ENCODE measurements at regions not wholly inside any gene's neighbourhood (a gene's known extent, or its start where the extent isn't known, plus 50 kb on each side); places are given as distances from the start of the nearest gene placed in this dataset.

GRCh38 chr2:41993435-41993925, 54.3 kb upstream of the PKDCC start:
- no peak for DNase-seq
- peaks cover 31% of the 10 kb centered on the region for H3K27me3 Mint-ChIP-seq (ENCODE audit: low read depth)
- H3K4me3 Mint-ChIP-seq = no peak overlapping the region
- ATAC-seq (replicated peaks in 1 of 2) = no peak
- no peaks in the 10 kb centered on the region for H3K36me3 Mint-ChIP-seq (ENCODE audit: insufficient read depth in 2 of 2)
- H3K27ac Mint-ChIP-seq = no peak overlapping the region
- no peaks in the 10 kb centered on the region for H3K9me3 Mint-ChIP-seq
- no peaks in the 10 kb centered on the region for H3K4me1 Mint-ChIP-seq (ENCODE audit: low read depth)

- ATAC-seq (replicated peaks in 1 of 2) (peak in 1 of 2 donors; percentile 44), DNase-seq (no peak)
- Mint-ChIP-seq H3K9me3 (no peaks in the 10 kb centered on the region), H3K27ac (no peak overlapping the region), H3K4me1 (ENCODE audit: low read depth) (no peaks in the 10 kb centered on the region), H3K4me3 (no peak overlapping the region), H3K27me3 (ENCODE audit: low read depth) (peaks cover 28% of the 10 kb centered on the region), H3K36me3 (ENCODE audit: insufficient read depth in 2 of 2) (no peaks in the 10 kb centered on the region)
Measured at GRCh38 chr2:41994233-41994637, 53.6 kb upstream of the PKDCC start.

GRCh38 chr2:41994661-41995060, 53.2 kb upstream of the PKDCC start:
- H3K9me3 Mint-ChIP-seq = no peaks in the 10 kb centered on the region
- no peak for DNase-seq
- no peak overlapping the region for H3K27ac Mint-ChIP-seq
- H3K27me3 Mint-ChIP-seq (ENCODE audit: low read depth) = peaks cover 23% of the 10 kb centered on the region
- no peaks in the 10 kb centered on the region for H3K4me1 Mint-ChIP-seq (ENCODE audit: low read depth)
- no peak overlapping the region for H3K4me3 Mint-ChIP-seq
- no peaks in the 10 kb centered on the region for H3K36me3 Mint-ChIP-seq (ENCODE audit: insufficient read depth in 2 of 2)
- ATAC-seq (replicated peaks in 1 of 2) = no peak

DNA sequence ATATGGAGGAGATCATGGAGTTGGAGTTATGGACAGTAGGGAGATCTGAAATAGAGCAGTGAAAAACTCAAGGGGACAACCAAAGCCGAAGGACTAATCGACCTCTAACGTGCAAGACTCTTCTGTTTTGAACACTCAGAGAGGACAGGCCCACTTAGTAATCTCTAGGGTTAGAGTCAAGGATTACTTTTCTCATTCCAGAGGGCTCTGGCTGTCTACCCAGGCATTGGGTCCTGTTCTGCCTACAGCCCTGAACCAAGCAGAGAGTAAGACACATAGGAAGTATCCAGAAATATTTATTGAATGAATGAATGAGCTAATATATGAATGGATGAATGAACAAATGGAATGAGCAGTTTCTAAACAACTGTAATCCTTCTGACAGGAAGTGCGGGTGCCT, 50.3 kb upstream of the PKDCC start:
- ATAC-seq (replicated peaks in 1 of 2) = no peak
- no peak overlapping the region for H3K27ac Mint-ChIP-seq
- no peaks in the 10 kb centered on the region for H3K4me1 Mint-ChIP-seq (ENCODE audit: low read depth)
- H3K9me3 Mint-ChIP-seq = peaks cover 0 to 2% of the 10 kb centered on the region in 2 donors
- H3K4me3 Mint-ChIP-seq = no peak overlapping the region
- peaks cover 5% of the 10 kb centered on the region for H3K27me3 Mint-ChIP-seq (ENCODE audit: low read depth)
- DNase-seq = no peak
- H3K36me3 Mint-ChIP-seq (ENCODE audit: insufficient read depth in 2 of 2) = no peaks in the 10 kb centered on the region

Data from activated T-cell treated with anti-CD3 and anti-CD28 coated beads, Interleukin-2, amount 50 U/mL, for 72 hours (primary cell).